ENCODE measurements at regions not wholly inside any gene's neighbourhood (a gene's known extent, or its start where the extent isn't known, plus 50 kb on each side); places are given as distances from the start of the nearest gene placed in this dataset.

- ChIA-PET CTCF (no interaction called here), POLR2A (interaction anchor here (0.5 to 1.0 kb wide), 2 partner anchors 12 to 67 kb away, joined by 5 to 8 read pairs; partner anchors contain the start of gene ODC1)
- no peak for TF ChIP-seq CTCF (IDR thresholded peaks at IDR 0.05; ENCODE audit: low read depth, low read length)
- Histone ChIP-seq H3K27me3 (ENCODE audit: control insufficient read depth, insufficient read depth, low read length) (no peaks in the 10 kb centered on the region), H3K4me3 (ENCODE audit: low read depth, low read length) (no peak overlapping the region), H3K27ac (ENCODE audit: low read depth, low read length) (peak overlapping the region; percentile 47), H3K9me3 (ENCODE audit: control insufficient read depth, insufficient read depth, low read length) (peaks cover 18% of the 10 kb centered on the region)
- peak; percentile 71 for DNase-seq (ENCODE audit: low read depth, low spot score)
Observed at GRCh38 chr2:10514743-10515142, 66.6 kb upstream of the ODC1 start.

- ChIA-PET CTCF (no interaction called here), POLR2A (interaction anchor here (0.5 to 1.0 kb wide), 2 partner anchors 13 to 66 kb away, joined by 5 to 8 read pairs; partner anchors contain the start of gene ODC1)
- Histone ChIP-seq H3K4me3 (ENCODE audit: low read depth, low read length) (no peak overlapping the region), H3K9me3 (ENCODE audit: control insufficient read depth, insufficient read depth, low read length) (peaks cover 18% of the 10 kb centered on the region), H3K27me3 (ENCODE audit: control insufficient read depth, insufficient read depth, low read length) (no peaks in the 10 kb centered on the region), H3K27ac (ENCODE audit: low read depth, low read length) (peak overlapping the region; percentile 47)
- no peak for DNase-seq (ENCODE audit: low read depth, low spot score)
- TF ChIP-seq CTCF (IDR thresholded peaks at IDR 0.05; ENCODE audit: low read depth, low read length), result no peak
Observed at GRCh38 chr2:10514273-10514672, 66.1 kb upstream of the ODC1 start.

GRCh38 chr2:10513201-10513600 lies 65.1 kb upstream of the ODC1 start:
- ChIA-PET POLR2A (no interaction called here), CTCF (no interaction called here)
- Histone ChIP-seq H3K27ac (ENCODE audit: low read depth, low read length) (no peak overlapping the region), H3K9me3 (ENCODE audit: control insufficient read depth, insufficient read depth, low read length) (peaks cover 18% of the 10 kb centered on the region), H3K4me3 (ENCODE audit: low read depth, low read length) (no peak overlapping the region), H3K27me3 (ENCODE audit: control insufficient read depth, insufficient read depth, low read length) (no peaks in the 10 kb centered on the region)
- no peak for DNase-seq (ENCODE audit: low read depth, low spot score)
- no peak for TF ChIP-seq CTCF (IDR thresholded peaks at IDR 0.05; ENCODE audit: low read depth, low read length)

- TF ChIP-seq CTCF (IDR thresholded peaks at IDR 0.05; ENCODE audit: low read depth, low read length), result no peak
- Histone ChIP-seq H3K4me3 (ENCODE audit: low read depth, low read length) (no peak overlapping the region), H3K9me3 (ENCODE audit: control insufficient read depth, insufficient read depth, low read length) (no peaks in the 10 kb centered on the region), H3K27ac (ENCODE audit: low read depth, low read length) (no peak overlapping the region), H3K27me3 (ENCODE audit: control insufficient read depth, insufficient read depth, low read length) (peaks cover 30% of the 10 kb centered on the region)
- POLR2A ChIA-PET, result no interaction called here
- DNase-seq (ENCODE audit: low read depth, low spot score), result no peak
- CTCF ChIA-PET, result no interaction called here
Observed at GRCh38 chr2:10508038-10508437, 59.9 kb upstream of the ODC1 start.

- CTCF ChIA-PET, result no interaction called here
- H3K27ac ChIP-seq (ENCODE audit: low read depth, low read length), result no peak overlapping the region
- H3K27me3 ChIP-seq (ENCODE audit: control insufficient read depth, insufficient read depth, low read length), result peaks cover 34% of the 10 kb centered on the region
- POLR2A ChIA-PET, result no interaction called here
- no peak for TF ChIP-seq CTCF (IDR thresholded peaks at IDR 0.05; ENCODE audit: low read depth, low read length)
- no peak overlapping the region for H3K4me3 ChIP-seq (ENCODE audit: low read depth, low read length)
- H3K9me3 ChIP-seq (ENCODE audit: control insufficient read depth, insufficient read depth, low read length), result no peaks in the 10 kb centered on the region
- no peak for DNase-seq (ENCODE audit: low read depth, low spot score)
Observed at GRCh38 chr2:10507106-10507505, 59.0 kb upstream of the ODC1 start.
